Sigmoid colon (tissue), 4 donors: ENCODE measurements at regions not wholly inside any gene's neighbourhood (a gene's known extent, or its start where the extent isn't known, plus 50 kb on each side); places are given as distances from the start of the nearest gene placed in this dataset.

Experiments used
- CTCF ChIP-seq, 4 experiments: fragments of 450-650 bp in 3 of 4; fragments of 200-600 bp in 1 of 4; IDR thresholded peaks; one replicate each; pipeline ENCODE4 v1.5.1; 2016 to 2019; ENCODE audit warnings: antibody characterized with exemption in 4 of 4, mild to moderate bottlenecking in 3 of 4, moderate library complexity in 2 of 4
- EP300 ChIP-seq, 4 donors: sonication (generic); formaldehyde crosslinking; IDR thresholded peaks; one replicate each; pipeline ENCODE4 v1.6.1; 2017; ENCODE audit warnings: antibody characterized with exemption in 4 of 4
- POLR2AphosphoS5 ChIP-seq, 4 donors: sonication (generic); formaldehyde crosslinking; IDR thresholded peaks; one replicate each; pipeline ENCODE4 v1.6.1; 2017; ENCODE audit warnings: antibody characterized with exemption in 4 of 4

- TF ChIP-seq CTCF (IDR thresholded peaks at IDR 0.05) (no peak), POLR2AphosphoS5 (IDR thresholded peaks at IDR 0.05) (no peak), EP300 (IDR thresholded peaks at IDR 0.05) (no peak)
Measured at GRCh38 chr9:94031380-94031779, 52.9 kb upstream of the PTPDC1 start.
